HCT116 (cell line): ENCODE measurements at regions not wholly inside any gene's neighbourhood (a gene's known extent, or its start where the extent isn't known, plus 50 kb on each side); places are given as distances from the start of the nearest gene placed in this dataset.

Source experiments
- ATAC-seq: fragments of 200-7000 bp; cut with Tn5 transposase; 2 replicates; pipeline ENCODE4 v1.9.1; 2020; ENCODE audit warnings: mild to moderate bottlenecking, moderate library complexity
- BruUV-seq: library from RNA; stranded (reverse); fragments of 400-500 nt; replicated peaks from 2 replicates; lab custom pipeline; 2021; lab: Mats Ljungman, UMichigan
- CTCF ChIA-PET: fragments of 300-600 bp; sonication (Branson Sonifier 250); formaldehyde crosslinking; loops from one replicate; lab custom pipeline; 2021; ENCODE audit warnings: antibody characterized with exemption; lab: Charles Lee
- POLR2A ChIA-PET: fragments of 300-600, 350-600 bp; sonication (Branson Sonifier 250); formaldehyde crosslinking; loops from one replicate; lab custom pipeline; 2021; ENCODE audit warnings: antibody characterized with exemption; lab: Charles Lee
- RAD21 ChIA-PET, 2 experiments: fragments of 300-600 bp; sonication (Branson Sonifier 250); formaldehyde crosslinking; loops; one replicate each; lab custom pipeline; 2023; ENCODE audit warnings: low total read pairs in 2 of 2; ENCODE audit not compliant: uncharacterized antibody in 2 of 2, unreplicated experiment in 2 of 2, low non-redundant PET in 1 of 2; lab: Charles Lee
- DNase-seq: peaks from one replicate; pipeline ENCODE4 v3.0.0-alpha.2; 2010; ENCODE audit warnings: low read depth, low spot score
- H2AFZ ChIP-seq: fragments of 200-600 bp; shearing (Covaris generic), sonication (generic); 2 replicates; pipeline ENCODE4 v1.6.1; 2017; ENCODE audit warnings: low read depth, mixed run types, mixed read lengths, antibody characterized with exemption, low read length; ENCODE audit not compliant: poor library complexity, severe bottlenecking
- H3K27ac ChIP-seq: 2 replicates; pipeline ENCODE4 v1.5.1; 2012; ENCODE audit warnings: low read depth, low read length
- H3K27me3 ChIP-seq: fragments of 200-600 bp; sonication (generic); 2 replicates; pipeline ENCODE4 v1.6.1; 2016; ENCODE audit warnings: mixed run types, low read length, mixed read lengths; ENCODE audit not compliant: insufficient read depth
- H3K36me3 ChIP-seq, 2 experiments: fragments of 200-500 bp in 1 of 2; fragments of 200-600 bp in 1 of 2; sonication (Bioruptor generic) in 1 of 2; sonication (generic) in 1 of 2; 2 replicates each; pipeline versions ENCODE4 v1.5.1 to v1.6.1; 2014 to 2016; ENCODE audit warnings: low read length in 2 of 2, inconsistent platforms in 1 of 2, mixed read lengths in 1 of 2, mixed run types in 1 of 2; ENCODE audit not compliant: insufficient read depth in 2 of 2, control insufficient read depth in 1 of 2
- H3K4me1 ChIP-seq, 2 experiments: fragments of 200-600 bp in 1 of 2; sonication (generic) in 1 of 2; 2 replicates each; pipeline versions ENCODE4 v1.5.1 to v1.6.1; 2012 to 2017; ENCODE audit warnings: low read length in 2 of 2, inconsistent platforms in 1 of 2, mild to moderate bottlenecking in 1 of 2, mixed read lengths in 1 of 2, mixed run types in 1 of 2, moderate library complexity in 1 of 2; ENCODE audit not compliant: insufficient read depth in 2 of 2, control insufficient read depth in 1 of 2
- H3K4me2 ChIP-seq: fragments of 200-600 bp; sonication (generic); 2 replicates; pipeline ENCODE4 v1.6.1; 2017; ENCODE audit warnings: mixed run types, low read length, mixed read lengths
- H3K4me3 ChIP-seq, 2 experiments: fragments of 200-600 bp in 1 of 2; sonication (generic) in 1 of 2; replicated peaks in 1 of 2; 2 replicates each; pipeline ENCODE4 v1.5.1; 2011 to 2016; ENCODE audit warnings: low read length in 2 of 2, control low read depth in 1 of 2, low read depth in 1 of 2, mild to moderate bottlenecking in 1 of 2, mixed read lengths in 1 of 2, mixed run types in 1 of 2
- H3K79me2 ChIP-seq: fragments of 200-600 bp; sonication (generic); 2 replicates; pipeline ENCODE4 v1.6.1; 2017; ENCODE audit warnings: mild to moderate bottlenecking, mixed run types, low read length, moderate library complexity, mixed read lengths; ENCODE audit not compliant: insufficient read depth
- H3K9ac ChIP-seq: fragments of 200-600 bp; sonication (generic); 2 replicates; pipeline ENCODE4 v1.6.1; 2016; ENCODE audit warnings: low read length, mixed read lengths
- H3K9me2 ChIP-seq: fragments of 200-600 bp; sonication (generic), shearing (Covaris generic); 2 replicates; pipeline ENCODE4 v1.6.1; 2017; ENCODE audit warnings: mixed run types, mild to moderate bottlenecking, moderate library complexity; ENCODE audit not compliant: insufficient read depth
- H3K9me3 ChIP-seq, 2 experiments: fragments of 200-500 bp in 1 of 2; fragments of 200-600 bp in 1 of 2; sonication (Bioruptor generic) in 1 of 2; sonication (generic) in 1 of 2; 2 replicates each; pipeline ENCODE4 v1.6.1; 2014 to 2017; ENCODE audit warnings: low read length in 2 of 2, mixed read lengths in 2 of 2, inconsistent platforms in 1 of 2, low read depth in 1 of 2, mild to moderate bottlenecking in 1 of 2, mixed run types in 1 of 2, moderate library complexity in 1 of 2; ENCODE audit not compliant: control insufficient read depth in 1 of 2, insufficient read depth in 1 of 2
- H4K20me1 ChIP-seq: fragments of 200-600 bp; sonication (generic), shearing (Covaris generic); 2 replicates; pipeline ENCODE4 v1.6.1; 2017; ENCODE audit warnings: mixed run types, mild to moderate bottlenecking, moderate library complexity; ENCODE audit not compliant: insufficient read depth
- CEBPB ChIP-seq: IDR thresholded peaks from 2 replicates; pipeline ENCODE4 v1.6.1; 2012; ENCODE audit warnings: low read depth
- CTCF ChIP-seq, 3 experiments: fragments of 200-600 bp in 1 of 3; sonication (generic) in 1 of 3; IDR thresholded peaks in 2 of 3; conservative IDR thresholded peaks in 1 of 3; 2 replicates each; pipeline ENCODE4 v1.5.1; 2012 to 2017; ENCODE audit warnings: low read depth in 2 of 3, low read length in 2 of 3, antibody characterized with exemption in 1 of 3, borderline replicate concordance in 1 of 3, control low read depth in 1 of 3, mild to moderate bottlenecking in 1 of 3, mixed read lengths in 1 of 3, mixed run types in 1 of 3, moderate library complexity in 1 of 3; ENCODE audit not compliant: insufficient read depth in 1 of 3
- EGR1 ChIP-seq: IDR thresholded peaks from 2 replicates; pipeline ENCODE4 v1.6.1; 2012; ENCODE audit warnings: low read depth
- FOSL1 ChIP-seq: IDR thresholded peaks from 2 replicates; pipeline ENCODE4 v1.6.1; 2012; ENCODE audit warnings: low read depth
- JUND ChIP-seq: IDR thresholded peaks from 2 replicates; pipeline ENCODE4 v1.6.1; 2012
- REST ChIP-seq: IDR thresholded peaks from 2 replicates; pipeline ENCODE4 v1.6.1; 2012; ENCODE audit warnings: low read depth
- SP1 ChIP-seq: IDR thresholded peaks from 2 replicates; pipeline ENCODE4 v1.6.1; 2012; ENCODE audit warnings: low read depth
- TCF7L2 ChIP-seq: IDR thresholded peaks from 2 replicates; pipeline ENCODE4 v1.7.0; 2011; ENCODE audit warnings: borderline replicate concordance, inconsistent platforms; ENCODE audit not compliant: insufficient read depth, insufficient read length; ENCODE audit errors: extremely low read depth
- YY1 ChIP-seq: IDR thresholded peaks from 2 replicates; pipeline ENCODE4 v1.6.1; 2011; ENCODE audit warnings: low read length, low read depth, moderate library complexity, mild to moderate bottlenecking; ENCODE audit not compliant: insufficient replicate concordance; ENCODE audit errors: extremely low read depth
- ZBTB33 ChIP-seq: IDR thresholded peaks from 2 replicates; pipeline ENCODE4 v1.6.1; 2011; ENCODE audit warnings: mild to moderate bottlenecking, low read length, moderate library complexity; ENCODE audit not compliant: insufficient replicate concordance; ENCODE audit errors: extremely low read depth
- ZFX ChIP-seq: fragments of 450-650 bp; IDR thresholded peaks from 2 replicates; pipeline ENCODE4 v1.6.1; 2017
- ZNF274 ChIP-seq: fragments of 200-500 bp; sonication (Bioruptor generic); IDR thresholded peaks from 2 replicates; pipeline ENCODE4 v1.6.1; 2014; ENCODE audit warnings: mild to moderate bottlenecking, low read depth, low read length, inconsistent platforms
- intact Hi-C: fragments of 100-400 bp; cut with micrococcal nuclease; formaldehyde crosslinking; loops from 2 replicates; pipeline ENCODE4 v1.10.0; 2022
- TF ChIP-seq, protein P1 (sequence below): IDR thresholded peaks from 2 replicates; pipeline ENCODE4 v1.6.1; 2012

DNA sequence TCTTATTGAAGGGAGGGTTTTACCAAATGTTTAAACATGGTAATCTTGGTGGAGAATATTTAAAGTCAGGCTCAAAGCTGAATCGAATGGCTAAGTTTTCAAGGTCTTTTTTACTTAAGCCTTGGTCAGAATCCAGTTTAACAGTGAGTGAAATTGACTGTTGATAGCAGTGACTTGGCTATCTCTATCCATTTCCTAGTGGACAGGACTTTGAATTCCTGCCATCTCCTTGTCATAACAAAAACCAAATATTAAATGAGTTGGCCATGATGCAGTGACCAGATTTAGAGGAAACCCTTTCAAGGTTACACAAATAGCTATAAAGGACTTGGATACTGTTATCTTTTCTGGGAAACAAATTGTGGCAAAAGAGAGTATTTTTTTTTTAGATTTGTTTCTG, 92.0 kb downstream of the JRKL start:
- Histone ChIP-seq H3K9me2 (no peaks in the 10 kb centered on the region), H3K36me3 (no peaks in the 10 kb centered on the region), H4K20me1 (no peaks in the 10 kb centered on the region), H3K4me3 (no peak overlapping the region), H3K4me2 (no peak overlapping the region), H3K27me3 (no peaks in the 10 kb centered on the region), H3K4me1 (no peaks in the 10 kb centered on the region), H2AFZ (no peak overlapping the region), H3K27ac (no peak overlapping the region), H3K79me2 (no peaks in the 10 kb centered on the region), H3K9ac (no peak overlapping the region), H3K9me3 (no peaks in the 10 kb centered on the region)
- intact Hi-C loops, result no loop called here
- ChIA-PET POLR2A (no interaction called here), CTCF (interaction anchor here (1.6 kb wide), 1 partner anchor 17 kb away, joined by 3 read pairs; no protein-coding TSS in a partner anchor), RAD21 (no interaction called here)
- DNase-seq (no peak), ATAC-seq (no peak)
- no peak for TF ChIP-seq CEBPB
- no peak for TF ChIP-seq EGR1
- TF ChIP-seq, protein P1, sequence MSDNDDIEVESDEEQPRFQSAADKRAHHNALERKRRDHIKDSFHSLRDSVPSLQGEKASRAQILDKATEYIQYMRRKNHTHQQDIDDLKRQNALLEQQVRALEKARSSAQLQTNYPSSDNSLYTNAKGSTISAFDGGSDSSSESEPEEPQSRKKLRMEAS, result no peak
- no peak for TF ChIP-seq CTCF (IDR thresholded peaks at IDR 0.05 in 2 of 3, conservative IDR thresholded peaks at IDR 0.05 in 1 of 3; ENCODE audit: borderline replicate concordance in 1 of 3, insufficient read depth in 1 of 3, low read depth in 2 of 3, low read length in 2 of 3)
- no peak for TF ChIP-seq TCF7L2
- no peak for TF ChIP-seq YY1
- TF ChIP-seq JUND, result no peak
- no peak for TF ChIP-seq REST
- TF ChIP-seq ZBTB33, result no peak
- no peak for TF ChIP-seq FOSL1
- TF ChIP-seq ZNF274, result no peak
- no peak for TF ChIP-seq SP1
- TF ChIP-seq ZFX, result no peak
- no TSS peak for BruUV-seq
